OCI-LY7 (cell line): ENCODE measurements at regions not wholly inside any gene's neighbourhood (a gene's known extent, or its start where the extent isn't known, plus 50 kb on each side); places are given as distances from the start of the nearest gene placed in this dataset.

Experiments
- BruUV-seq: library from RNA; stranded (reverse); fragments of 400-500 nt; replicated peaks from 2 replicates; lab custom pipeline; 2021; lab: Mats Ljungman, UMichigan
- CTCF ChIA-PET: fragments of 300-600 bp; sonication (Branson Sonifier 250); formaldehyde crosslinking; loops from one replicate; lab custom pipeline; 2022; ENCODE audit warnings: antibody characterized with exemption; ENCODE audit not compliant: unreplicated experiment; lab: Charles Lee
- POLR2A ChIA-PET: fragments of 300-600 bp; sonication (Branson Sonifier 250); formaldehyde crosslinking; loops from one replicate; lab custom pipeline; 2022; ENCODE audit warnings: antibody characterized with exemption; lab: Charles Lee
- DNase-seq: peaks from one replicate; pipeline ENCODE4 v3.0.0-alpha.2; 2015; ENCODE audit warnings: low spot score
- H2AFZ ChIP-seq: fragments of 200-600 bp; sonication (generic), shearing (Covaris generic); 2 replicates; pipeline ENCODE4 v1.6.1; 2014; ENCODE audit warnings: mild to moderate bottlenecking, antibody characterized with exemption, low read length, moderate library complexity
- H3K27ac ChIP-seq: fragments of 200-600 bp; sonication (generic); 2 replicates; pipeline ENCODE4 v1.5.1; 2014; ENCODE audit warnings: mixed run types, low read depth, mild to moderate bottlenecking, moderate library complexity, low read length, inconsistent platforms; ENCODE audit not compliant: poor library complexity, severe bottlenecking
- H3K36me3 ChIP-seq: fragments of 200-600 bp; sonication (generic); 2 replicates; pipeline ENCODE4 v1.6.1; 2014; ENCODE audit warnings: mild to moderate bottlenecking, antibody characterized with exemption, low read length, moderate library complexity, mixed read lengths; ENCODE audit not compliant: insufficient read depth
- H3K4me1 ChIP-seq: fragments of 200-600 bp; sonication (generic); 2 replicates; pipeline ENCODE4 v1.5.1; 2014; ENCODE audit warnings: mild to moderate bottlenecking, low read length; ENCODE audit not compliant: insufficient read depth, poor library complexity, severe bottlenecking
- H3K4me2 ChIP-seq: fragments of 200-600 bp; sonication (generic); 2 replicates; pipeline ENCODE4 v1.6.1; 2014; ENCODE audit warnings: mild to moderate bottlenecking, low read length
- H3K4me3 ChIP-seq: fragments of 200-600 bp; sonication (generic); 2 replicates; pipeline ENCODE4 v1.5.1; 2014; ENCODE audit warnings: mild to moderate bottlenecking, low read depth, low read length; ENCODE audit not compliant: poor library complexity, severe bottlenecking
- H3K79me2 ChIP-seq: fragments of 200-600 bp; sonication (generic); 2 replicates; pipeline ENCODE4 v1.6.1; 2016; ENCODE audit warnings: low read depth, mild to moderate bottlenecking, low read length, moderate library complexity, mixed read lengths; ENCODE audit not compliant: insufficient read depth
- H3K9me2 ChIP-seq: fragments of 200-600 bp; sonication (generic); 2 replicates; pipeline ENCODE4 v1.6.1; 2016; ENCODE audit warnings: mild to moderate bottlenecking, low read length, mixed read lengths; ENCODE audit not compliant: insufficient read depth
- H3K9me3 ChIP-seq: fragments of 200-600 bp; sonication (generic); 2 replicates; pipeline ENCODE4 v1.6.1; 2014; ENCODE audit warnings: mild to moderate bottlenecking, mixed run types, low read length, mixed read lengths
- H4K20me1 ChIP-seq: fragments of 200-600 bp; sonication (generic); 2 replicates; pipeline ENCODE4 v1.6.1; 2014; ENCODE audit warnings: mild to moderate bottlenecking, antibody characterized with exemption, low read length, moderate library complexity, mixed read lengths; ENCODE audit not compliant: insufficient read depth
- CTCF ChIP-seq: fragments of 200-600 bp; sonication (generic); conservative IDR thresholded peaks from 2 replicates; pipeline ENCODE4 v1.5.1; 2014; ENCODE audit warnings: mild to moderate bottlenecking, antibody characterized with exemption, low read length, moderate library complexity, mixed read lengths
- EZH2phosphoT487 ChIP-seq: fragments of 200-600 bp; sonication (generic); IDR thresholded peaks from 2 replicates; pipeline ENCODE4 v1.6.1; 2018; ENCODE audit warnings: low read depth, borderline replicate concordance, mild to moderate bottlenecking, mixed run types, antibody characterized with exemption, low read length, moderate library complexity, mixed read lengths
- intact Hi-C: fragments of 100-400 bp; cut with micrococcal nuclease; formaldehyde crosslinking; loops from one replicate; pipeline ENCODE4 v1.10.0; 2022; ENCODE audit not compliant: unreplicated experiment

DNA sequence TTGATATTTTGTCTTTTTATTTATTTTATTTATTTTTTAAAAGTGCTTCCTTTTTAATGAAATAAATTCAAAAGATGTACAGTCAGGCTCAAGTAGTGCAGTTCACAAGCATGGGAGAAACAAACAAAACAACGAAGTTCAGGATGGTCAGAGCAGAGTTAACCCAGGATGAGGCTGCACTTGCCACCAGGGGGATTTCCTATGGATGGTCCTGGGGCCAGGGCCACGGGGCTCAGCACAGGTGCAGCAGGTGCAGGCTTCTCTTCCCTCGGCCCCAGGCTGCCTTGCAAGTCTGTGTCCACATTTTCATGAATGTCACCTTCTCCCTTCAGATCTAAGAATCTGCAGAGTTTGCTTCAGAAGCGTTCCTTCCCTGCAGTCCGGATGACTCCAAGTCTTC lies 76.5 kb downstream of the CDCA7 start:
- intact Hi-C loops: no loop called here
- no peak overlapping the region for H2AFZ ChIP-seq
- H3K9me2 ChIP-seq: no peaks in the 10 kb centered on the region
- DNase-seq: no peak
- H3K9me3 ChIP-seq: no peaks in the 10 kb centered on the region
- H3K4me1 ChIP-seq: peaks cover 5% of the 10 kb centered on the region
- CTCF ChIA-PET: no interaction called here
- H3K4me3 ChIP-seq: no peak overlapping the region
- POLR2A ChIA-PET: no interaction called here
- TF ChIP-seq CTCF (no peak), EZH2phosphoT487 (no peak)
- H4K20me1 ChIP-seq: no peaks in the 10 kb centered on the region
- no peak overlapping the region for H3K4me2 ChIP-seq
- BruUV-seq: no TSS peak
- H3K36me3 ChIP-seq: no peaks in the 10 kb centered on the region
- H3K79me2 ChIP-seq: no peaks in the 10 kb centered on the region
- no peak overlapping the region for H3K27ac ChIP-seq

GRCh38 chr2:173432049-173432754 lies 77.5 kb downstream of the CDCA7 start:
- ChIA-PET POLR2A (no interaction called here), CTCF (no interaction called here)
- Histone ChIP-seq H3K4me1 (peaks cover 5% of the 10 kb centered on the region), H3K9me3 (no peaks in the 10 kb centered on the region), H3K9me2 (no peaks in the 10 kb centered on the region), H2AFZ (no peak overlapping the region), H3K79me2 (no peaks in the 10 kb centered on the region), H3K4me3 (no peak overlapping the region), H4K20me1 (no peaks in the 10 kb centered on the region), H3K36me3 (no peaks in the 10 kb centered on the region), H3K4me2 (no peak overlapping the region), H3K27ac (no peak overlapping the region)
- DNase-seq: no peak
- TF ChIP-seq EZH2phosphoT487: no peak
- no peak for TF ChIP-seq CTCF
- BruUV-seq: no TSS peak
- intact Hi-C loops: no loop called here

DNA sequence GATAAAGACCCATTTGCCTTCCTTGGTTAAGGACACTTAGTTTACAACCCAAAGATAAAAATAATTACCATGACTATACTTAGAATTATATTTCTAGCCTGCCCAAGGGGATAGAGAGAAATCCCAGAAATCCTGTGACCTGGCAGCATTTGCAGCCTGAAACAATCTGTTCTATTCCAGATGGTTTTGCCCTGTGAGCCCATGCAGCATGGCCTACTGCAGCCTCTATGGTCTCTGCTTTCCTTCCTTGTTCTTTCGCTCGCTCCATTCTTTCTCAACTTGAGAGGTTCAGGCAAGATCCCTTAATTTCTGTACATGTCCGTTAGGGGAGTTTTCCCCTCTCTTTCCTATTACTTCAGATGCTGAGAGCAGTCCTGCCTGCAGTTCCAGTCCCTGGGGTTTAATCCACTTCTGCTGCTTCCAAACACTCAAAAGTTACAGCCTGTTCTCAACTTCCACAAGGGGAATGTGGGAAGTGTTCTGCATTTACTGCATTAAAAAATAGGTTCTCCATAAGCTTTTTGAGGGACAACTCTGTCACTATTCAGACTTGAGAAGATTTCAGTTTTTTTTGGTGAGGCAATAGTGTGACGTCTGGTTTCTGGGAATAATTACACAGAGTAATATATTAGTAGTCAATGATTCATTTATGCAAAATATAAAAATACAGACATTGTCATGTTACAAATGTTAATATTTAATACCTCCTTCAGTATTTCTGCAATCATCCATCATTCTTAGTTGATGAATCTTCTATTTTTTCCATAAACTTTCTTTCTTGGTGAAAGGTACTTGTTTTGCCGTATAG lies 80.3 kb downstream of the CDCA7 start:
- no TSS peak for BruUV-seq
- no peak for DNase-seq
- TF ChIP-seq EZH2phosphoT487 (no peak), CTCF (no peak)
- H3K79me2 ChIP-seq: no peaks in the 10 kb centered on the region
- H3K4me1 ChIP-seq: peaks cover 5% of the 10 kb centered on the region
- no peak overlapping the region for H3K4me2 ChIP-seq
- H3K4me3 ChIP-seq: no peak overlapping the region
- no peak overlapping the region for H2AFZ ChIP-seq
- no peaks in the 10 kb centered on the region for H4K20me1 ChIP-seq
- intact Hi-C loops: no loop called here
- no peaks in the 10 kb centered on the region for H3K36me3 ChIP-seq
- POLR2A ChIA-PET: no interaction called here
- H3K9me2 ChIP-seq: no peaks in the 10 kb centered on the region
- H3K9me3 ChIP-seq: no peaks in the 10 kb centered on the region
- no peak overlapping the region for H3K27ac ChIP-seq
- CTCF ChIA-PET: no interaction called here
